Endothelial cell of umbilical vein (primary cell): ENCODE measurements at regions not wholly inside any gene's neighbourhood (a gene's known extent, or its start where the extent isn't known, plus 50 kb on each side); places are given as distances from the start of the nearest gene placed in this dataset.

Experiments
- BruUV-seq: library from RNA; stranded (reverse); fragments of 400-500 nt; replicated peaks from 2 replicates; lab custom pipeline; 2021; lab: Mats Ljungman, UMichigan
- CTCF ChIA-PET: fragments of 300-600, 350-600 bp; sonication (Branson Sonifier 250); formaldehyde crosslinking; loops from one replicate; lab custom pipeline; 2021; ENCODE audit warnings: antibody characterized with exemption, inconsistent platforms; lab: Charles Lee
- POLR2A ChIA-PET: fragments of 300-600, 350-600 bp; sonication (Branson Sonifier 250); formaldehyde crosslinking; loops from one replicate; lab custom pipeline; 2021; ENCODE audit warnings: antibody characterized with exemption, inconsistent platforms; lab: Charles Lee
- DNase-seq: peaks from one replicate; pipeline ENCODE4 v3.0.0-alpha.2; 2011; ENCODE audit warnings: low read depth, low spot score
- FAIRE-seq: peaks from 2 replicates; lab custom pipeline; 2011; peaks lifted over from hg19 to GRCh38; lab: Jason Lieb, UNC
- H2AFZ ChIP-seq: 2 replicates; pipeline ENCODE4 v1.6.0; 2012; ENCODE audit warnings: low read depth, low read length, control low read depth, inconsistent platforms
- H3K27ac ChIP-seq: 2 replicates; pipeline ENCODE4 v1.5.1; 2011; ENCODE audit warnings: low read depth, mild to moderate bottlenecking, control low read depth, low read length, moderate library complexity; ENCODE audit not compliant: insufficient read depth
- H3K27me3 ChIP-seq, 2 experiments: 2 replicates each; pipeline versions ENCODE4 v1.6.0 to v1.6.1; 2011; ENCODE audit warnings: low read length in 2 of 2, mixed read lengths in 1 of 2; ENCODE audit not compliant: control insufficient read depth in 2 of 2, insufficient read depth in 2 of 2
- H3K36me3 ChIP-seq, 2 experiments: 2 replicates in 1 of 2; 3 replicates in 1 of 2; pipeline ENCODE4 v1.5.1; 2011; ENCODE audit warnings: low read length in 2 of 2, mild to moderate bottlenecking in 1 of 2, moderate library complexity in 1 of 2; ENCODE audit not compliant: control insufficient read depth in 2 of 2, insufficient read depth in 2 of 2; ENCODE audit errors: extremely low read depth in 1 of 2
- H3K4me1 ChIP-seq: 3 replicates; pipeline ENCODE4 v1.5.1; 2011; ENCODE audit warnings: mild to moderate bottlenecking, low read length; ENCODE audit not compliant: control insufficient read depth, insufficient read depth; ENCODE audit errors: extremely low read depth
- H3K4me2 ChIP-seq: 2 replicates; pipeline ENCODE4 v1.6.1; 2011; ENCODE audit warnings: low read length, control low read depth, mixed read lengths; ENCODE audit not compliant: insufficient read depth
- H3K4me3 ChIP-seq, 3 experiments: fragments of 200-600 bp in 1 of 3; sonication (generic), shearing (Covaris generic) in 1 of 3; replicated peaks in 1 of 3; 2 replicates each; pipeline ENCODE4 v1.5.1; 2011 to 2016; ENCODE audit warnings: control low read depth in 3 of 3, low read length in 3 of 3, mild to moderate bottlenecking in 2 of 3, inconsistent platforms in 1 of 3, low read depth in 1 of 3, moderate library complexity in 1 of 3; ENCODE audit not compliant: insufficient read depth in 1 of 3
- H3K79me2 ChIP-seq: 2 replicates; pipeline ENCODE4 v1.6.0; 2012; ENCODE audit warnings: low read length, inconsistent platforms; ENCODE audit not compliant: control insufficient read depth, insufficient read depth
- H3K9ac ChIP-seq: replicated peaks from 2 replicates; pipeline ENCODE3; 2011; ENCODE audit warnings: low read length, control low read depth; ENCODE audit not compliant: insufficient read depth; ENCODE audit errors: extremely low read depth
- H3K9me1 ChIP-seq: replicated peaks from 3 replicates; pipeline ENCODE4 v1.6.0; 2011; ENCODE audit warnings: mild to moderate bottlenecking, low read length; ENCODE audit not compliant: control insufficient read depth, insufficient read depth; ENCODE audit errors: extremely low read depth
- H3K9me3 ChIP-seq: replicated peaks from 2 replicates; pipeline ENCODE4 v1.5.1; 2012; ENCODE audit warnings: low read length, inconsistent platforms; ENCODE audit not compliant: control insufficient read depth, insufficient read depth
- H4K20me1 ChIP-seq: replicated peaks from 2 replicates; pipeline ENCODE3; 2011; ENCODE audit warnings: mild to moderate bottlenecking, low read length; ENCODE audit not compliant: control insufficient read depth, insufficient read depth; ENCODE audit errors: extremely low read depth
- EZH2 ChIP-seq: IDR thresholded peaks from 2 replicates; pipeline ENCODE4 v1.6.1; 2012; ENCODE audit warnings: borderline replicate concordance, low read depth, mild to moderate bottlenecking, moderate library complexity, low read length, inconsistent platforms; ENCODE audit not compliant: severe bottlenecking
- FOS ChIP-seq: IDR thresholded peaks from 2 replicates; pipeline ENCODE4 v1.6.1; 2011; ENCODE audit warnings: mild to moderate bottlenecking, low read length, moderate library complexity, borderline replicate concordance; ENCODE audit not compliant: insufficient read depth
- GATA2 ChIP-seq: IDR thresholded peaks from 2 replicates; pipeline ENCODE4 v1.7.0; 2011; ENCODE audit warnings: low read depth, mild to moderate bottlenecking, moderate library complexity, mixed read lengths, low read length; ENCODE audit not compliant: insufficient read length, insufficient read depth
- JUN ChIP-seq: IDR thresholded peaks from 2 replicates; pipeline ENCODE4 v1.6.1; 2011; ENCODE audit warnings: borderline replicate concordance, low read depth; ENCODE audit not compliant: insufficient read length, insufficient read depth
- MYC ChIP-seq: IDR thresholded peaks from one replicate; pipeline ENCODE4 v1.6.1; 2011; ENCODE audit warnings: mild to moderate bottlenecking, low read depth, low read length
- POLR2A ChIP-seq: IDR thresholded peaks from 2 replicates; pipeline ENCODE4 v1.6.1; 2012; ENCODE audit warnings: low read depth, mild to moderate bottlenecking, control low read depth, low read length
- POLR2AphosphoS5 ChIP-seq: IDR thresholded peaks from 2 replicates; pipeline ENCODE4 v1.6.1; 2012; ENCODE audit warnings: low read depth, mild to moderate bottlenecking, control low read depth, low read length, moderate library complexity; ENCODE audit not compliant: insufficient read depth
- dilution Hi-C: fragments of 300-500 bp; cut with MboI; formaldehyde crosslinking; loops from one replicate; pipeline ENCODE4 v1.15.0; 2019; ENCODE audit warnings: low sequenced_read_pairs; ENCODE audit not compliant: extremely low pct_ligation_motif_present
- intact Hi-C: fragments of 100-400 bp; cut with micrococcal nuclease; formaldehyde crosslinking; loops from one replicate; pipeline ENCODE4 v1.10.0; 2022
- TF ChIP-seq, protein P1 (sequence below), 2 donors: IDR thresholded peaks; 1 replicate in 1 of 2; 2 replicates in 1 of 2; pipeline ENCODE4 v1.5.1; 2011; ENCODE audit warnings: low read length in 2 of 2, mild to moderate bottlenecking in 2 of 2, moderate library complexity in 2 of 2, control low read depth in 1 of 2, inconsistent platforms in 1 of 2, low read depth in 1 of 2; ENCODE audit not compliant: insufficient read depth in 1 of 2; ENCODE audit errors: extremely low read depth in 1 of 2
- TF ChIP-seq, protein P2 (sequence below): IDR thresholded peaks from 2 replicates; pipeline ENCODE4 v1.6.1; 2011; ENCODE audit not compliant: insufficient read depth, insufficient read length

DNA sequence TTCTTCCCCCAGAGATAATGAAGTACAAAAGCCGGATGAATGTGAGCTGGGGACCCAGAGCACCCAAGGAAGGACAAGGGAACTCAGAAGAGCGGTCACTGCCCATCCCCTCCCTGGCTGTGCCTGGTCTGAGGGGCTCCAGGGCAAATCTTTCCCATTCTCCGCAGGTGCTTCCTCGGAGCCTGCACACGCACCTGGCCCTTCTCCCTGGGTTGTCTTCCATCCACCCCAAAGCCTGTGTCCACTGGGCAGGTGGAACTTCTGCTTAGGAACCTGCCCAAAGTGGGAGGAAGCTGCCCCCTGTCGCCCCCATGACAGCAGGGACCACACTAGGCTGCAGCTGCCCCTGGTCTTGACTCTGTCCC is 121.0 kb upstream of the FGF3 start:
- no peaks in the 10 kb centered on the region for H3K9me3 ChIP-seq
- H3K9ac ChIP-seq, result no peak overlapping the region
- H3K27ac ChIP-seq, result no peak overlapping the region
- TF ChIP-seq POLR2AphosphoS5 (no peak), GATA2 (no peak), MYC (no peak), JUN (no peak), POLR2A (no peak), FOS (no peak), EZH2 (no peak)
- TF ChIP-seq, protein P1, sequence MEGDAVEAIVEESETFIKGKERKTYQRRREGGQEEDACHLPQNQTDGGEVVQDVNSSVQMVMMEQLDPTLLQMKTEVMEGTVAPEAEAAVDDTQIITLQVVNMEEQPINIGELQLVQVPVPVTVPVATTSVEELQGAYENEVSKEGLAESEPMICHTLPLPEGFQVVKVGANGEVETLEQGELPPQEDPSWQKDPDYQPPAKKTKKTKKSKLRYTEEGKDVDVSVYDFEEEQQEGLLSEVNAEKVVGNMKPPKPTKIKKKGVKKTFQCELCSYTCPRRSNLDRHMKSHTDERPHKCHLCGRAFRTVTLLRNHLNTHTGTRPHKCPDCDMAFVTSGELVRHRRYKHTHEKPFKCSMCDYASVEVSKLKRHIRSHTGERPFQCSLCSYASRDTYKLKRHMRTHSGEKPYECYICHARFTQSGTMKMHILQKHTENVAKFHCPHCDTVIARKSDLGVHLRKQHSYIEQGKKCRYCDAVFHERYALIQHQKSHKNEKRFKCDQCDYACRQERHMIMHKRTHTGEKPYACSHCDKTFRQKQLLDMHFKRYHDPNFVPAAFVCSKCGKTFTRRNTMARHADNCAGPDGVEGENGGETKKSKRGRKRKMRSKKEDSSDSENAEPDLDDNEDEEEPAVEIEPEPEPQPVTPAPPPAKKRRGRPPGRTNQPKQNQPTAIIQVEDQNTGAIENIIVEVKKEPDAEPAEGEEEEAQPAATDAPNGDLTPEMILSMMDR (IDR thresholded peaks at IDR 0.05; ENCODE audit: extremely low read depth in 1 of 2, insufficient read depth in 1 of 2, low read depth in 1 of 2, low read length in 2 of 2), result no peak
- TF ChIP-seq, protein P2, sequence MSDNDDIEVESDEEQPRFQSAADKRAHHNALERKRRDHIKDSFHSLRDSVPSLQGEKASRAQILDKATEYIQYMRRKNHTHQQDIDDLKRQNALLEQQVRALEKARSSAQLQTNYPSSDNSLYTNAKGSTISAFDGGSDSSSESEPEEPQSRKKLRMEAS, result no peak
- no peak overlapping the region for H2AFZ ChIP-seq
- ChIA-PET POLR2A (no interaction called here), CTCF (interaction anchor here (0.6 to 1.8 kb wide), 3 partner anchors 25 to 295 kb away, joined by 3 to 4 read pairs (median 3); no protein-coding TSS in a partner anchor)
- no TSS peak for BruUV-seq
- H3K4me3 ChIP-seq, result no peak overlapping the region
- FAIRE-seq (no peak), DNase-seq (no peak)
- no peak overlapping the region for H3K4me2 ChIP-seq
- no peaks in the 10 kb centered on the region for H3K4me1 ChIP-seq
- intact Hi-C loops (loop anchor here (10.0 kb wide), 1 partner anchor 135 kb away; the partner anchor contains the start of gene ANO1), dilution Hi-C loops (no loop called here)
- H4K20me1 ChIP-seq, result no peaks in the 10 kb centered on the region
- H3K79me2 ChIP-seq, result no peaks in the 10 kb centered on the region
- peaks cover 2% of the 10 kb centered on the region in 2 experiments for H3K27me3 ChIP-seq
- no peaks in the 10 kb centered on the region for H3K36me3 ChIP-seq
- no peaks in the 10 kb centered on the region for H3K9me1 ChIP-seq
